CD8-positive, alpha-beta memory T cell (primary cell): ENCODE measurements at regions not wholly inside any gene's neighbourhood (a gene's known extent, or its start where the extent isn't known, plus 50 kb on each side); places are given as distances from the start of the nearest gene placed in this dataset.
"Not testable (repeated sequence)": the region's sequence is repeated elsewhere in the genome, so short reads cannot be mapped to it uniquely, and the experiment has no call there.

Experiments
- CTCF ChIA-PET: fragments of 350-600 bp; sonication (Branson Sonifier 250); formaldehyde crosslinking; loops from one replicate; lab custom pipeline; 2021; ENCODE audit warnings: antibody characterized with exemption; lab: Charles Lee
- POLR2A ChIA-PET: fragments of 350-600 bp; sonication (Branson Sonifier 250); formaldehyde crosslinking; loops from one replicate; lab custom pipeline; 2021; ENCODE audit warnings: antibody characterized with exemption; lab: Charles Lee
- DNase-seq, 5 donors: peaks; one replicate each; pipeline versions ENCODE4 v3.0.0 to v3.0.0-alpha.2; 2020 to 2022; ENCODE audit warnings: mixed read lengths in 1 of 5
- H3K27ac ChIP-seq: one replicate; pipeline ENCODE4 v1.7.0; 2013; ENCODE audit warnings: low read depth, mild to moderate bottlenecking, low read length, moderate library complexity
- H3K27me3 ChIP-seq: 2 replicates; pipeline ENCODE4 v1.7.0; 2013; ENCODE audit warnings: low read length, mild to moderate bottlenecking; ENCODE audit not compliant: insufficient read depth, poor library complexity, severe bottlenecking
- H3K36me3 ChIP-seq: 2 replicates; pipeline ENCODE4 v1.7.0; 2013; ENCODE audit warnings: mild to moderate bottlenecking, low read length, moderate library complexity; ENCODE audit not compliant: insufficient read depth
- H3K4me1 ChIP-seq: 2 replicates; pipeline ENCODE4 v1.7.0; 2013; ENCODE audit warnings: mild to moderate bottlenecking, low read length, moderate library complexity; ENCODE audit not compliant: insufficient read depth
- H3K4me3 ChIP-seq: 2 replicates; pipeline ENCODE4 v1.7.0; 2013; ENCODE audit warnings: mild to moderate bottlenecking, low read length
- H3K9me3 ChIP-seq: 2 replicates; pipeline ENCODE4 v1.7.0; 2013; ENCODE audit warnings: mild to moderate bottlenecking, low read length
- H3K27ac Mint-ChIP-seq, 8 donors: one replicate each; pipeline ENCODE4 v1.8.0; 2020 to 2021; ENCODE audit warnings: mixed read lengths in 8 of 8, mild to moderate bottlenecking in 6 of 8, inconsistent platforms in 3 of 8, moderate library complexity in 3 of 8
- H3K27me3 Mint-ChIP-seq, 2 donors: one replicate each; pipeline ENCODE4 v1.8.0; 2020 to 2021; ENCODE audit warnings: mixed read lengths in 2 of 2, mild to moderate bottlenecking in 1 of 2, moderate library complexity in 1 of 2
- H3K36me3 Mint-ChIP-seq, 3 donors: one replicate each; pipeline ENCODE4 v1.8.0; 2020 to 2021; ENCODE audit warnings: mixed read lengths in 3 of 3, inconsistent platforms in 1 of 3, mild to moderate bottlenecking in 1 of 3
- H3K4me1 Mint-ChIP-seq, 3 donors: one replicate each; pipeline ENCODE4 v1.8.0; 2020 to 2021; ENCODE audit warnings: mixed read lengths in 3 of 3, inconsistent platforms in 1 of 3, mild to moderate bottlenecking in 1 of 3
- H3K4me3 Mint-ChIP-seq, 7 donors: one replicate each; pipeline ENCODE4 v1.8.0; 2020 to 2021; ENCODE audit warnings: mixed read lengths in 7 of 7, mild to moderate bottlenecking in 6 of 7, moderate library complexity in 4 of 7, inconsistent platforms in 2 of 7
- H3K9me3 Mint-ChIP-seq, 5 donors: one replicate each; pipeline ENCODE4 v1.8.0; 2020 to 2022; ENCODE audit warnings: mixed read lengths in 5 of 5, mild to moderate bottlenecking in 3 of 5, moderate library complexity in 2 of 5, inconsistent platforms in 1 of 5

- peaks cover 0 to 2% of the 10 kb centered on the region in 2 donors for H3K27me3 Mint-ChIP-seq
- H3K9me3 Mint-ChIP-seq = peaks cover 0 to 7% (median 0%) of the 10 kb centered on the region in 5 donors
- Histone ChIP-seq H3K4me1 (no peaks in the 10 kb centered on the region), H3K27ac (no peak overlapping the region), H3K36me3 (no peaks in the 10 kb centered on the region), H3K9me3 (no peaks in the 10 kb centered on the region), H3K4me3 (no peak overlapping the region), H3K27me3 (no peaks in the 10 kb centered on the region)
- ChIA-PET POLR2A (no interaction called here), CTCF (no interaction called here)
- H3K4me3 Mint-ChIP-seq = no peak overlapping the region
- no peaks in the 10 kb centered on the region for H3K4me1 Mint-ChIP-seq
- DNase-seq = no peak
- no peak overlapping the region for H3K27ac Mint-ChIP-seq
- no peaks in the 10 kb centered on the region for H3K36me3 Mint-ChIP-seq
Observed at GRCh38 chr3:154921351-154921750, 158.8 kb upstream of the MME start.

GRCh38 chr3:154919226-154919625, 160.9 kb upstream of the MME start:
- Mint-ChIP-seq H3K27me3 (peaks cover 0 to 2% of the 10 kb centered on the region in 2 donors), H3K9me3 (peaks cover 0 to 11% (median 0%) of the 10 kb centered on the region in 5 donors), H3K36me3 (no peaks in the 10 kb centered on the region), H3K4me3 (no peak overlapping the region), H3K27ac (no peak overlapping the region), H3K4me1 (no peaks in the 10 kb centered on the region)
- no peak for DNase-seq
- Histone ChIP-seq H3K4me3 (no peak overlapping the region), H3K27me3 (no peaks in the 10 kb centered on the region), H3K9me3 (no peaks in the 10 kb centered on the region), H3K36me3 (no peaks in the 10 kb centered on the region), H3K4me1 (no peaks in the 10 kb centered on the region), H3K27ac (no peak overlapping the region)
- ChIA-PET CTCF (no interaction called here), POLR2A (no interaction called here)

- Histone ChIP-seq H3K4me1 (no peaks in the 10 kb centered on the region), H3K4me3 (no peak overlapping the region), H3K27ac (no peak overlapping the region), H3K27me3 (no peaks in the 10 kb centered on the region), H3K9me3 (no peaks in the 10 kb centered on the region), H3K36me3 (no peaks in the 10 kb centered on the region)
- POLR2A ChIA-PET = no interaction called here
- no peak overlapping the region for H3K27ac Mint-ChIP-seq
- H3K4me3 Mint-ChIP-seq = no peak overlapping the region
- no peaks in the 10 kb centered on the region for H3K36me3 Mint-ChIP-seq
- DNase-seq = no peak
- H3K4me1 Mint-ChIP-seq = no peaks in the 10 kb centered on the region
- H3K9me3 Mint-ChIP-seq = peaks cover 4 to 26% (median 8%) of the 10 kb centered on the region in 5 donors
- CTCF ChIA-PET = no interaction called here
- H3K27me3 Mint-ChIP-seq = no peaks in the 10 kb centered on the region
Observed at GRCh38 chr3:154904328-154904727, 175.8 kb upstream of the MME start.

- H3K27me3 ChIP-seq, CTCF ChIA-PET, H3K27ac Mint-ChIP-seq, H3K4me3 ChIP-seq, DNase-seq, H3K4me1 ChIP-seq, H3K36me3 ChIP-seq, H3K4me1 Mint-ChIP-seq, H3K9me3 ChIP-seq, POLR2A ChIA-PET, H3K27me3 Mint-ChIP-seq, H3K4me3 Mint-ChIP-seq, H3K36me3 Mint-ChIP-seq, H3K27ac ChIP-seq: not testable (repeated sequence)
- H3K9me3 Mint-ChIP-seq = peaks cover 3 to 15% (median 4%) of the 10 kb centered on the region in 5 donors
Observed at GRCh38 chr3:154902495-154902894, 177.6 kb upstream of the MME start.

- CTCF ChIA-PET = no interaction called here
- Histone ChIP-seq H3K27ac (no peak overlapping the region), H3K27me3 (no peaks in the 10 kb centered on the region), H3K4me1 (no peaks in the 10 kb centered on the region), H3K9me3 (no peaks in the 10 kb centered on the region), H3K4me3 (no peak overlapping the region), H3K36me3 (no peaks in the 10 kb centered on the region)
- Mint-ChIP-seq H3K9me3 (peaks cover 3 to 14% (median 4%) of the 10 kb centered on the region in 5 donors), H3K4me3 (no peak overlapping the region), H3K36me3 (no peaks in the 10 kb centered on the region), H3K27me3 (no peaks in the 10 kb centered on the region), H3K27ac (no peak overlapping the region), H3K4me1 (no peaks in the 10 kb centered on the region)
- POLR2A ChIA-PET = no interaction called here
- DNase-seq = no peak
Observed at GRCh38 chr3:154901278-154901677, 178.8 kb upstream of the MME start.

GRCh38 chr3:154900816-154901215, 179.3 kb upstream of the MME start:
- Mint-ChIP-seq H3K4me3 (no peak overlapping the region), H3K27me3 (no peaks in the 10 kb centered on the region), H3K4me1 (no peaks in the 10 kb centered on the region), H3K36me3 (no peaks in the 10 kb centered on the region), H3K27ac (no peak overlapping the region), H3K9me3 (peaks cover 3 to 10% (median 6%) of the 10 kb centered on the region in 5 donors)
- DNase-seq = no peak
- no peaks in the 10 kb centered on the region for H3K36me3 ChIP-seq
- ChIA-PET CTCF (no interaction called here), POLR2A (no interaction called here)
- H3K4me1 ChIP-seq = no peaks in the 10 kb centered on the region
- no peak overlapping the region for H3K27ac ChIP-seq
- no peaks in the 10 kb centered on the region for H3K9me3 ChIP-seq
- H3K27me3 ChIP-seq = no peaks in the 10 kb centered on the region
- no peak overlapping the region for H3K4me3 ChIP-seq

GRCh38 chr3:154898916-154899315, 181.2 kb upstream of the MME start:
- no peak overlapping the region for H3K4me3 ChIP-seq
- DNase-seq = no peak
- ChIA-PET POLR2A (no interaction called here), CTCF (no interaction called here)
- Mint-ChIP-seq H3K27ac (no peak overlapping the region), H3K27me3 (no peaks in the 10 kb centered on the region), H3K4me3 (no peak overlapping the region), H3K9me3 (peaks cover 0 to 4% (median 2%) of the 10 kb centered on the region in 5 donors), H3K36me3 (no peaks in the 10 kb centered on the region), H3K4me1 (no peaks in the 10 kb centered on the region)
- no peaks in the 10 kb centered on the region for H3K27me3 ChIP-seq
- no peaks in the 10 kb centered on the region for H3K4me1 ChIP-seq
- H3K9me3 ChIP-seq = no peaks in the 10 kb centered on the region
- H3K27ac ChIP-seq = no peak overlapping the region
- no peaks in the 10 kb centered on the region for H3K36me3 ChIP-seq

- Histone ChIP-seq H3K4me3 (no peak overlapping the region), H3K9me3 (no peaks in the 10 kb centered on the region), H3K4me1 (no peaks in the 10 kb centered on the region), H3K27ac (no peak overlapping the region), H3K27me3 (no peaks in the 10 kb centered on the region), H3K36me3 (no peaks in the 10 kb centered on the region)
- POLR2A ChIA-PET = no interaction called here
- H3K36me3 Mint-ChIP-seq = peaks cover 0 to 3% (median 0%) of the 10 kb centered on the region in 3 donors
- H3K4me3 Mint-ChIP-seq = no peak overlapping the region
- H3K27ac Mint-ChIP-seq = no peak overlapping the region
- H3K4me1 Mint-ChIP-seq = no peaks in the 10 kb centered on the region
- DNase-seq = no peak
- H3K27me3 Mint-ChIP-seq = no peaks in the 10 kb centered on the region
- peaks cover 0 to 7% (median 2%) of the 10 kb centered on the region in 5 donors for H3K9me3 Mint-ChIP-seq
- CTCF ChIA-PET = no interaction called here
Observed at GRCh38 chr3:154898443-154898842, 181.7 kb upstream of the MME start.

GRCh38 chr3:154893813-154894212, 186.3 kb upstream of the MME start:
- Mint-ChIP-seq H3K4me1 (no peaks in the 10 kb centered on the region), H3K27me3 (no peaks in the 10 kb centered on the region), H3K36me3 (peaks cover 0 to 3% (median 0%) of the 10 kb centered on the region in 3 donors), H3K9me3 (peaks cover 0 to 11% (median 5%) of the 10 kb centered on the region in 5 donors), H3K4me3 (no peak overlapping the region), H3K27ac (no peak overlapping the region)
- Histone ChIP-seq H3K36me3 (no peaks in the 10 kb centered on the region), H3K27ac (no peak overlapping the region), H3K27me3 (no peaks in the 10 kb centered on the region), H3K4me1 (no peaks in the 10 kb centered on the region), H3K4me3 (no peak overlapping the region), H3K9me3 (no peaks in the 10 kb centered on the region)
- ChIA-PET POLR2A (no interaction called here), CTCF (no interaction called here)
- DNase-seq = no peak
